CD14-positive monocyte (primary cell): ENCODE measurements at regions not wholly inside any gene's neighbourhood (a gene's known extent, or its start where the extent isn't known, plus 50 kb on each side); places are given as distances from the start of the nearest gene placed in this dataset.

Experiments
- DNase-seq, 3 donors: peaks; one replicate each; pipeline ENCODE4 v3.0.0-alpha.2; 2011 to 2022
- H2AFZ ChIP-seq: 2 replicates; pipeline ENCODE4 v1.6.0; 2012; ENCODE audit warnings: mild to moderate bottlenecking, low read depth, low read length, inconsistent platforms; ENCODE audit not compliant: insufficient read depth, poor library complexity, severe bottlenecking
- H3K27ac ChIP-seq, 2 donors: 1 replicate in 1 of 2; 2 replicates in 1 of 2; pipeline ENCODE4 v1.5.1; 2012 to 2013; ENCODE audit warnings: low read length in 2 of 2, control low read depth in 1 of 2, inconsistent platforms in 1 of 2, low read depth in 1 of 2, mild to moderate bottlenecking in 1 of 2
- H3K27me3 ChIP-seq, 2 donors: one replicate each; pipeline versions ENCODE4 v1.6.0 to v1.6.1; 2011 to 2013; ENCODE audit warnings: low read length in 2 of 2; ENCODE audit not compliant: control insufficient read depth in 2 of 2, insufficient read depth in 2 of 2
- H3K36me3 ChIP-seq, 2 donors: replicated peaks in 1 of 2; 1 replicate in 1 of 2; 2 replicates in 1 of 2; pipeline versions ENCODE4 v1.5.1 to v1.6.1; 2012 to 2013; ENCODE audit warnings: low read length in 2 of 2, control low read depth in 1 of 2, inconsistent platforms in 1 of 2, mild to moderate bottlenecking in 1 of 2; ENCODE audit not compliant: insufficient read depth in 2 of 2, control insufficient read depth in 1 of 2
- H3K4me1 ChIP-seq, 2 donors: 1 replicate in 1 of 2; 2 replicates in 1 of 2; pipeline versions ENCODE4 v1.5.1 to v1.6.1; 2012 to 2013; ENCODE audit warnings: low read length in 2 of 2, control low read depth in 1 of 2, inconsistent platforms in 1 of 2, mild to moderate bottlenecking in 1 of 2, moderate library complexity in 1 of 2; ENCODE audit not compliant: insufficient read depth in 2 of 2, control insufficient read depth in 1 of 2
- H3K4me2 ChIP-seq: replicated peaks from 2 replicates; pipeline ENCODE3; 2012; ENCODE audit warnings: low read length, moderate library complexity, mild to moderate bottlenecking; ENCODE audit not compliant: poor library complexity, severe bottlenecking; ENCODE audit errors: extremely low read depth
- H3K4me3 ChIP-seq, 3 experiments: fragments of 200-600 bp in 1 of 3; sonication (generic) in 1 of 3; replicated peaks in 1 of 3; 1 replicate in 2 of 3; 2 replicates in 1 of 3; pipeline ENCODE4 v1.5.1; 2011 to 2013; ENCODE audit warnings: low read length in 3 of 3, mild to moderate bottlenecking in 3 of 3, control low read depth in 2 of 3, low read depth in 2 of 3, inconsistent platforms in 1 of 3, moderate library complexity in 1 of 3
- H3K79me2 ChIP-seq: 2 replicates; pipeline ENCODE4 v1.6.0; 2012; ENCODE audit warnings: mild to moderate bottlenecking, control low read depth, inconsistent platforms, low read length, moderate library complexity; ENCODE audit not compliant: insufficient read depth
- H3K9ac ChIP-seq: 2 replicates; pipeline ENCODE4 v1.6.0; 2017; ENCODE audit warnings: low read length, mild to moderate bottlenecking; ENCODE audit not compliant: insufficient read depth, poor library complexity, severe bottlenecking
- H3K9me3 ChIP-seq, 2 donors: replicated peaks in 1 of 2; 1 replicate in 1 of 2; 2 replicates in 1 of 2; pipeline versions ENCODE4 v1.5.1 to v1.6.1; 2012 to 2013; ENCODE audit warnings: low read length in 2 of 2, control low read depth in 1 of 2; ENCODE audit not compliant: control insufficient read depth in 1 of 2, insufficient read depth in 1 of 2
- H4K20me1 ChIP-seq: 2 replicates; pipeline ENCODE4 v1.6.0; 2012; ENCODE audit warnings: mild to moderate bottlenecking, low read length, control low read depth, moderate library complexity; ENCODE audit not compliant: insufficient read depth
- H3K27ac Mint-ChIP-seq, 7 donors: one replicate each; pipeline ENCODE4 v1.8.0; 2020; ENCODE audit warnings: mild to moderate bottlenecking in 7 of 7, mixed read lengths in 7 of 7, moderate library complexity in 6 of 7, inconsistent platforms in 2 of 7
- H3K27me3 Mint-ChIP-seq, 3 donors: one replicate each; pipeline ENCODE4 v1.8.0; 2021 to 2022; ENCODE audit warnings: low read depth in 3 of 3, mild to moderate bottlenecking in 3 of 3, mixed read lengths in 3 of 3, moderate library complexity in 3 of 3, inconsistent platforms in 1 of 3
- H3K36me3 Mint-ChIP-seq, 2 donors: one replicate each; pipeline ENCODE4 v1.8.0; 2020; ENCODE audit warnings: mixed read lengths in 2 of 2, inconsistent platforms in 1 of 2, mild to moderate bottlenecking in 1 of 2
- H3K4me1 Mint-ChIP-seq: one replicate; pipeline ENCODE4 v1.8.0; 2020; ENCODE audit warnings: mild to moderate bottlenecking, mixed read lengths
- H3K4me3 Mint-ChIP-seq, 2 donors: one replicate each; pipeline ENCODE4 v1.8.0; 2020; ENCODE audit warnings: mild to moderate bottlenecking in 2 of 2, mixed read lengths in 2 of 2, moderate library complexity in 1 of 2
- H3K9me3 Mint-ChIP-seq, 7 donors: one replicate each; pipeline ENCODE4 v1.8.0; 2020 to 2022; ENCODE audit warnings: mixed read lengths in 7 of 7, mild to moderate bottlenecking in 6 of 7, moderate library complexity in 6 of 7, inconsistent platforms in 2 of 7
- WGBS: methylation state at CpG from one replicate; pipeline ENCODE4 v1.1.5; 2013; ENCODE audit warnings: missing lambda C conversion rate; ENCODE audit not compliant: insufficient coverage; 5-methylcytosine and 5-hydroxymethylcytosine counted together
- intact Hi-C, 2 donors: fragments of 100-400 bp; cut with micrococcal nuclease; formaldehyde crosslinking; loops; one replicate each; pipeline versions ENCODE4 v1.15.0 to v1.15.1; 2023
- TF ChIP-seq, protein P1 (sequence below): fragments of 200-600 bp; IDR thresholded peaks from one replicate; pipeline ENCODE4 v1.8.0; 2022; ENCODE audit warnings: antibody characterized with exemption, mild to moderate bottlenecking

DNA sequence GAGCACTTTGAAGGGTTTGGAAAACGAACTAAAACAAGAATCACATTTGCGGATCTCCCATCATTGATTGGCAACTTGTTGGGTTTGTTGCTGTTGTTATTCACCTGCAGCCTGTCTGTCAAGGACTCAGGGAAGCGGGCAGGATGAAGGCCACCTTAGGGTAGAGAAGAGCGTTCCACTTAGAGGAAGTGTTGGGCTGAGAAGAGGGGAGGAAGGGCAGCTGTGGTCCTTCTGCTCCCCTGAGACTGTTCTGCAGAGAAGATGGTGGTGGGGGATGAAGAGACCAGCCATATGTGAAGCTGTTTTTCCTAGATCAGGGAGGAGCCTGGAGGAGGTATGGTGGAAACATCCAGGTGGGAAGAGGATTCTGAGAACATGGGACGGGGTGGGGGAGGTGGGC is 70.6 kb upstream of the CPEB4 start:
- TF ChIP-seq, protein P1, sequence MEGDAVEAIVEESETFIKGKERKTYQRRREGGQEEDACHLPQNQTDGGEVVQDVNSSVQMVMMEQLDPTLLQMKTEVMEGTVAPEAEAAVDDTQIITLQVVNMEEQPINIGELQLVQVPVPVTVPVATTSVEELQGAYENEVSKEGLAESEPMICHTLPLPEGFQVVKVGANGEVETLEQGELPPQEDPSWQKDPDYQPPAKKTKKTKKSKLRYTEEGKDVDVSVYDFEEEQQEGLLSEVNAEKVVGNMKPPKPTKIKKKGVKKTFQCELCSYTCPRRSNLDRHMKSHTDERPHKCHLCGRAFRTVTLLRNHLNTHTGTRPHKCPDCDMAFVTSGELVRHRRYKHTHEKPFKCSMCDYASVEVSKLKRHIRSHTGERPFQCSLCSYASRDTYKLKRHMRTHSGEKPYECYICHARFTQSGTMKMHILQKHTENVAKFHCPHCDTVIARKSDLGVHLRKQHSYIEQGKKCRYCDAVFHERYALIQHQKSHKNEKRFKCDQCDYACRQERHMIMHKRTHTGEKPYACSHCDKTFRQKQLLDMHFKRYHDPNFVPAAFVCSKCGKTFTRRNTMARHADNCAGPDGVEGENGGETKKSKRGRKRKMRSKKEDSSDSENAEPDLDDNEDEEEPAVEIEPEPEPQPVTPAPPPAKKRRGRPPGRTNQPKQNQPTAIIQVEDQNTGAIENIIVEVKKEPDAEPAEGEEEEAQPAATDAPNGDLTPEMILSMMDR: no peak
- peaks cover 10 to 16% of the 10 kb centered on the region in 2 donors for H3K4me1 ChIP-seq
- H3K79me2 ChIP-seq: no peaks in the 10 kb centered on the region
- intact Hi-C loops: no loop called here
- H4K20me1 ChIP-seq: no peaks in the 10 kb centered on the region
- WGBS: 77% methylated on average over 4 of the region's 5 CpGs
- no peak for DNase-seq
- H3K27me3 ChIP-seq: no peaks in the 10 kb centered on the region
- no peak overlapping the region for H3K4me2 ChIP-seq
- Mint-ChIP-seq H3K4me3 (no peak overlapping the region), H3K27ac (no peak overlapping the region), H3K9me3 (peaks cover 3 to 14% (median 9%) of the 10 kb centered on the region in 7 donors), H3K36me3 (peaks cover 0 to 3% of the 10 kb centered on the region in 2 donors), H3K4me1 (peaks cover 20% of the 10 kb centered on the region), H3K27me3 (peaks cover 0 to 4% (median 0%) of the 10 kb centered on the region in 3 donors)
- no peak overlapping the region for H3K4me3 ChIP-seq
- no peak overlapping the region for H3K27ac ChIP-seq
- H3K9ac ChIP-seq: no peak overlapping the region
- H2AFZ ChIP-seq: no peak overlapping the region
- H3K36me3 ChIP-seq: no peaks in the 10 kb centered on the region
- peaks cover 9% of the 10 kb centered on the region in 2 donors for H3K9me3 ChIP-seq

DNA sequence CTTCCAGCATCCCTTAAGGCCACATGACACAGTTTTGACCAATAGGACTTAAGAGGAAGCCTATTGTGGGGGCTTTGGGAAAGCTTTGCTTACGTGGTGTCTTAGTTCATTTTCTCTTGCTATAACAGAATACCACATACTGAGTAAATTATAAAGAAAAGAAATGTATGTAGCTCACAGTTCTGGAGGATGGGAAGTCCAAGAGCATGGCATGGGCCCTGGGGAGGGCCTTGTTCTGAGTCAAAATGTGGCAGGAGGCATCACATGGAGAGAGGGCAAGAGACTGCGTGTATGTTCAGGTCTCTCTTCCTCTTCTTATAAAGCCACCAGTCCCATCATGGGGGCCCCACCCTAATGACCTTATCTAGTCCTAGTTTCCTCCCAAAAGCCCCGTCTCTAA is 68.6 kb upstream of the CPEB4 start:
- Histone ChIP-seq H4K20me1 (no peaks in the 10 kb centered on the region), H3K27ac (no peak overlapping the region), H3K36me3 (no peaks in the 10 kb centered on the region), H3K4me3 (no peak overlapping the region), H3K9me3 (peaks cover 9% of the 10 kb centered on the region in 2 donors), H3K9ac (no peak overlapping the region), H3K4me2 (no peak overlapping the region), H3K4me1 (peaks cover 10% of the 10 kb centered on the region in 2 donors), H3K79me2 (no peaks in the 10 kb centered on the region), H3K27me3 (no peaks in the 10 kb centered on the region), H2AFZ (no peak overlapping the region)
- Mint-ChIP-seq H3K27ac (peak overlapping the region in 1 of 7 donors; percentile 9), H3K4me3 (no peak overlapping the region), H3K27me3 (peaks cover 0 to 4% (median 0%) of the 10 kb centered on the region in 3 donors), H3K9me3 (peaks cover 3 to 14% (median 9%) of the 10 kb centered on the region in 7 donors), H3K36me3 (peaks cover 0 to 3% of the 10 kb centered on the region in 2 donors), H3K4me1 (peaks cover 16% of the 10 kb centered on the region)
- no peak for DNase-seq
- TF ChIP-seq, protein P1: no peak
- intact Hi-C loops: no loop called here
- no CpG with 5 or more reads among the region's 3 CpGs for WGBS
